HCT116 (cell line): ENCODE measurements at regions not wholly inside any gene's neighbourhood (a gene's known extent, or its start where the extent isn't known, plus 50 kb on each side); places are given as distances from the start of the nearest gene placed in this dataset.

ENCODE experiments used
- ATAC-seq: fragments of 200-7000 bp; cut with Tn5 transposase; 2 replicates; pipeline ENCODE4 v1.9.1; 2020; ENCODE audit warnings: mild to moderate bottlenecking, moderate library complexity
- BruUV-seq: library from RNA; stranded (reverse); fragments of 400-500 nt; replicated peaks from 2 replicates; lab custom pipeline; 2021; lab: Mats Ljungman, UMichigan
- CTCF ChIA-PET: fragments of 300-600 bp; sonication (Branson Sonifier 250); formaldehyde crosslinking; loops from one replicate; lab custom pipeline; 2021; ENCODE audit warnings: antibody characterized with exemption; lab: Charles Lee
- POLR2A ChIA-PET: fragments of 300-600, 350-600 bp; sonication (Branson Sonifier 250); formaldehyde crosslinking; loops from one replicate; lab custom pipeline; 2021; ENCODE audit warnings: antibody characterized with exemption; lab: Charles Lee
- RAD21 ChIA-PET, 2 experiments: fragments of 300-600 bp; sonication (Branson Sonifier 250); formaldehyde crosslinking; loops; one replicate each; lab custom pipeline; 2023; ENCODE audit warnings: low total read pairs in 2 of 2; ENCODE audit not compliant: uncharacterized antibody in 2 of 2, unreplicated experiment in 2 of 2, low non-redundant PET in 1 of 2; lab: Charles Lee
- DNase-seq: peaks from one replicate; pipeline ENCODE4 v3.0.0-alpha.2; 2010; ENCODE audit warnings: low read depth, low spot score
- H2AFZ ChIP-seq: fragments of 200-600 bp; shearing (Covaris generic), sonication (generic); 2 replicates; pipeline ENCODE4 v1.6.1; 2017; ENCODE audit warnings: low read depth, mixed run types, mixed read lengths, antibody characterized with exemption, low read length; ENCODE audit not compliant: poor library complexity, severe bottlenecking
- H3K27ac ChIP-seq: 2 replicates; pipeline ENCODE4 v1.5.1; 2012; ENCODE audit warnings: low read depth, low read length
- H3K27me3 ChIP-seq: fragments of 200-600 bp; sonication (generic); 2 replicates; pipeline ENCODE4 v1.6.1; 2016; ENCODE audit warnings: mixed run types, low read length, mixed read lengths; ENCODE audit not compliant: insufficient read depth
- H3K36me3 ChIP-seq, 2 experiments: fragments of 200-500 bp in 1 of 2; fragments of 200-600 bp in 1 of 2; sonication (Bioruptor generic) in 1 of 2; sonication (generic) in 1 of 2; 2 replicates each; pipeline versions ENCODE4 v1.5.1 to v1.6.1; 2014 to 2016; ENCODE audit warnings: low read length in 2 of 2, inconsistent platforms in 1 of 2, mixed read lengths in 1 of 2, mixed run types in 1 of 2; ENCODE audit not compliant: insufficient read depth in 2 of 2, control insufficient read depth in 1 of 2
- H3K4me1 ChIP-seq, 2 experiments: fragments of 200-600 bp in 1 of 2; sonication (generic) in 1 of 2; 2 replicates each; pipeline versions ENCODE4 v1.5.1 to v1.6.1; 2012 to 2017; ENCODE audit warnings: low read length in 2 of 2, inconsistent platforms in 1 of 2, mild to moderate bottlenecking in 1 of 2, mixed read lengths in 1 of 2, mixed run types in 1 of 2, moderate library complexity in 1 of 2; ENCODE audit not compliant: insufficient read depth in 2 of 2, control insufficient read depth in 1 of 2
- H3K4me2 ChIP-seq: fragments of 200-600 bp; sonication (generic); 2 replicates; pipeline ENCODE4 v1.6.1; 2017; ENCODE audit warnings: mixed run types, low read length, mixed read lengths
- H3K4me3 ChIP-seq, 2 experiments: fragments of 200-600 bp in 1 of 2; sonication (generic) in 1 of 2; replicated peaks in 1 of 2; 2 replicates each; pipeline ENCODE4 v1.5.1; 2011 to 2016; ENCODE audit warnings: low read length in 2 of 2, control low read depth in 1 of 2, low read depth in 1 of 2, mild to moderate bottlenecking in 1 of 2, mixed read lengths in 1 of 2, mixed run types in 1 of 2
- H3K79me2 ChIP-seq: fragments of 200-600 bp; sonication (generic); 2 replicates; pipeline ENCODE4 v1.6.1; 2017; ENCODE audit warnings: mild to moderate bottlenecking, mixed run types, low read length, moderate library complexity, mixed read lengths; ENCODE audit not compliant: insufficient read depth
- H3K9ac ChIP-seq: fragments of 200-600 bp; sonication (generic); 2 replicates; pipeline ENCODE4 v1.6.1; 2016; ENCODE audit warnings: low read length, mixed read lengths
- H3K9me2 ChIP-seq: fragments of 200-600 bp; sonication (generic), shearing (Covaris generic); 2 replicates; pipeline ENCODE4 v1.6.1; 2017; ENCODE audit warnings: mixed run types, mild to moderate bottlenecking, moderate library complexity; ENCODE audit not compliant: insufficient read depth
- H3K9me3 ChIP-seq, 2 experiments: fragments of 200-500 bp in 1 of 2; fragments of 200-600 bp in 1 of 2; sonication (Bioruptor generic) in 1 of 2; sonication (generic) in 1 of 2; 2 replicates each; pipeline ENCODE4 v1.6.1; 2014 to 2017; ENCODE audit warnings: low read length in 2 of 2, mixed read lengths in 2 of 2, inconsistent platforms in 1 of 2, low read depth in 1 of 2, mild to moderate bottlenecking in 1 of 2, mixed run types in 1 of 2, moderate library complexity in 1 of 2; ENCODE audit not compliant: control insufficient read depth in 1 of 2, insufficient read depth in 1 of 2
- H4K20me1 ChIP-seq: fragments of 200-600 bp; sonication (generic), shearing (Covaris generic); 2 replicates; pipeline ENCODE4 v1.6.1; 2017; ENCODE audit warnings: mixed run types, mild to moderate bottlenecking, moderate library complexity; ENCODE audit not compliant: insufficient read depth
- CBX3 ChIP-seq: IDR thresholded peaks from 2 replicates; pipeline ENCODE4 v1.6.1; 2012; ENCODE audit warnings: low read depth
- ELF1 ChIP-seq: IDR thresholded peaks from 2 replicates; pipeline ENCODE4 v1.6.1; 2012; ENCODE audit warnings: low read depth, borderline replicate concordance
- EZH2 ChIP-seq: fragments of 200-600 bp; sonication (generic); IDR thresholded peaks from 2 replicates; pipeline ENCODE4 v1.6.1; 2017; ENCODE audit warnings: antibody characterized with exemption, mixed run types
- MAX ChIP-seq: IDR thresholded peaks from 2 replicates; pipeline ENCODE4 v1.6.1; 2012
- POLR2AphosphoS5 ChIP-seq: IDR thresholded peaks from 2 replicates; pipeline ENCODE4 v1.6.1; 2011; ENCODE audit warnings: mild to moderate bottlenecking, low read depth, low read length, moderate library complexity
- SIN3A ChIP-seq: IDR thresholded peaks from 2 replicates; pipeline ENCODE4 v1.6.1; 2012; ENCODE audit warnings: low read depth
- SP1 ChIP-seq: IDR thresholded peaks from 2 replicates; pipeline ENCODE4 v1.6.1; 2012; ENCODE audit warnings: low read depth
- ZFX ChIP-seq: fragments of 450-650 bp; IDR thresholded peaks from 2 replicates; pipeline ENCODE4 v1.6.1; 2017
- intact Hi-C: fragments of 100-400 bp; cut with micrococcal nuclease; formaldehyde crosslinking; loops from 2 replicates; pipeline ENCODE4 v1.10.0; 2022
- TF ChIP-seq, protein P1 (sequence below): IDR thresholded peaks from 2 replicates; pipeline ENCODE4 v1.6.1; 2012; ENCODE audit warnings: low read depth
- TF ChIP-seq, protein P2 (sequence below): IDR thresholded peaks from 2 replicates; pipeline ENCODE4 v1.6.1; 2011; ENCODE audit warnings: mild to moderate bottlenecking, low read length, moderate library complexity; ENCODE audit not compliant: insufficient replicate concordance; ENCODE audit errors: extremely low read depth

- TF ChIP-seq, protein P1, sequence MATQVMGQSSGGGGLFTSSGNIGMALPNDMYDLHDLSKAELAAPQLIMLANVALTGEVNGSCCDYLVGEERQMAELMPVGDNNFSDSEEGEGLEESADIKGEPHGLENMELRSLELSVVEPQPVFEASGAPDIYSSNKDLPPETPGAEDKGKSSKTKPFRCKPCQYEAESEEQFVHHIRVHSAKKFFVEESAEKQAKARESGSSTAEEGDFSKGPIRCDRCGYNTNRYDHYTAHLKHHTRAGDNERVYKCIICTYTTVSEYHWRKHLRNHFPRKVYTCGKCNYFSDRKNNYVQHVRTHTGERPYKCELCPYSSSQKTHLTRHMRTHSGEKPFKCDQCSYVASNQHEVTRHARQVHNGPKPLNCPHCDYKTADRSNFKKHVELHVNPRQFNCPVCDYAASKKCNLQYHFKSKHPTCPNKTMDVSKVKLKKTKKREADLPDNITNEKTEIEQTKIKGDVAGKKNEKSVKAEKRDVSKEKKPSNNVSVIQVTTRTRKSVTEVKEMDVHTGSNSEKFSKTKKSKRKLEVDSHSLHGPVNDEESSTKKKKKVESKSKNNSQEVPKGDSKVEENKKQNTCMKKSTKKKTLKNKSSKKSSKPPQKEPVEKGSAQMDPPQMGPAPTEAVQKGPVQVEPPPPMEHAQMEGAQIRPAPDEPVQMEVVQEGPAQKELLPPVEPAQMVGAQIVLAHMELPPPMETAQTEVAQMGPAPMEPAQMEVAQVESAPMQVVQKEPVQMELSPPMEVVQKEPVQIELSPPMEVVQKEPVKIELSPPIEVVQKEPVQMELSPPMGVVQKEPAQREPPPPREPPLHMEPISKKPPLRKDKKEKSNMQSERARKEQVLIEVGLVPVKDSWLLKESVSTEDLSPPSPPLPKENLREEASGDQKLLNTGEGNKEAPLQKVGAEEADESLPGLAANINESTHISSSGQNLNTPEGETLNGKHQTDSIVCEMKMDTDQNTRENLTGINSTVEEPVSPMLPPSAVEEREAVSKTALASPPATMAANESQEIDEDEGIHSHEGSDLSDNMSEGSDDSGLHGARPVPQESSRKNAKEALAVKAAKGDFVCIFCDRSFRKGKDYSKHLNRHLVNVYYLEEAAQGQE = no peak
Measured at GRCh38 chr10:91742229-91742628, 56.0 kb upstream of the TNKS2 start (continued).

GRCh38 chr10:91741356-91741755, 56.9 kb upstream of the TNKS2 start:
- Histone ChIP-seq H3K36me3 (no peaks in the 10 kb centered on the region), H3K27ac (no peak overlapping the region), H3K9me2 (no peaks in the 10 kb centered on the region), H3K9me3 (no peaks in the 10 kb centered on the region), H3K9ac (no peak overlapping the region), H3K79me2 (no peaks in the 10 kb centered on the region), H3K4me3 (no peak overlapping the region), H3K4me2 (no peak overlapping the region), H3K4me1 (peaks cover 0 to 10% of the 10 kb centered on the region in 2 experiments; a peak in 1 of 4 replicates), H3K27me3 (no peaks in the 10 kb centered on the region), H4K20me1 (no peaks in the 10 kb centered on the region), H2AFZ (no peak overlapping the region)
- BruUV-seq = no TSS peak
- ChIA-PET RAD21 (no interaction called here), POLR2A (no interaction called here), CTCF (no interaction called here)
- no peak for DNase-seq
- TF ChIP-seq, protein P1 = no peak
- TF ChIP-seq SIN3A (no peak), CBX3 (no peak), POLR2AphosphoS5 (no peak), SP1 (no peak), ZFX (no peak), ELF1 (no peak), EZH2 (no peak), MAX (no peak)
- TF ChIP-seq, protein P2, sequence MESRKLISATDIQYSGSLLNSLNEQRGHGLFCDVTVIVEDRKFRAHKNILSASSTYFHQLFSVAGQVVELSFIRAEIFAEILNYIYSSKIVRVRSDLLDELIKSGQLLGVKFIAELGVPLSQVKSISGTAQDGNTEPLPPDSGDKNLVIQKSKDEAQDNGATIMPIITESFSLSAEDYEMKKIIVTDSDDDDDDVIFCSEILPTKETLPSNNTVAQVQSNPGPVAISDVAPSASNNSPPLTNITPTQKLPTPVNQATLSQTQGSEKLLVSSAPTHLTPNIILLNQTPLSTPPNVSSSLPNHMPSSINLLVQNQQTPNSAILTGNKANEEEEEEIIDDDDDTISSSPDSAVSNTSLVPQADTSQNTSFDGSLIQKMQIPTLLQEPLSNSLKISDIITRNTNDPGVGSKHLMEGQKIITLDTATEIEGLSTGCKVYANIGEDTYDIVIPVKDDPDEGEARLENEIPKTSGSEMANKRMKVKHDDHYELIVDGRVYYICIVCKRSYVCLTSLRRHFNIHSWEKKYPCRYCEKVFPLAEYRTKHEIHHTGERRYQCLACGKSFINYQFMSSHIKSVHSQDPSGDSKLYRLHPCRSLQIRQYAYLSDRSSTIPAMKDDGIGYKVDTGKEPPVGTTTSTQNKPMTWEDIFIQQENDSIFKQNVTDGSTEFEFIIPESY = no peak
- no peak for ATAC-seq
- intact Hi-C loops = loop anchor here (10.0 kb wide), 2 partner anchors 247 to 857 kb away; no protein-coding TSS in a partner anchor
